H1 (cell line): ENCODE measurements at regions not wholly inside any gene's neighbourhood (a gene's known extent, or its start where the extent isn't known, plus 50 kb on each side); places are given as distances from the start of the nearest gene placed in this dataset.
"Not testable (repeated sequence)": the region's sequence is repeated elsewhere in the genome, so short reads cannot be mapped to it uniquely, and the experiment has no call there.

Experiments
- CTCF ChIA-PET: fragments of 300-600 bp; sonication (Branson Sonifier 250); formaldehyde crosslinking; loops from one replicate; lab custom pipeline; 2021; ENCODE audit not compliant: partially characterized antibody; lab: Charles Lee
- POLR2A ChIA-PET: fragments of 300-600 bp; sonication (Branson Sonifier 250); formaldehyde crosslinking; loops from one replicate; lab custom pipeline; 2021; ENCODE audit warnings: inconsistent platforms; ENCODE audit not compliant: partially characterized antibody; lab: Charles Lee
- DNase-seq, 2 experiments: peaks; one replicate each; pipeline versions ENCODE4 v3.0.0 to v3.0.0-alpha.2; 2010 to 2022; ENCODE audit warnings: low spot score in 2 of 2, low read depth in 1 of 2, mixed read lengths in 1 of 2
- FAIRE-seq: peaks from 2 replicates; lab custom pipeline; 2011; peaks lifted over from hg19 to GRCh38; lab: Jason Lieb, UNC
- H2AFZ ChIP-seq: 2 replicates; pipeline ENCODE4 v1.8.1; 2012; ENCODE audit warnings: low read length, inconsistent platforms
- H2AK5ac ChIP-seq: 2 replicates; pipeline ENCODE4 v1.6.1; 2013; ENCODE audit warnings: low read depth, low read length
- H2BK120ac ChIP-seq: replicated peaks from 2 replicates; pipeline ENCODE3; 2013; ENCODE audit warnings: low read depth, low read length, inconsistent platforms
- H2BK12ac ChIP-seq: 2 replicates; pipeline ENCODE4 v1.6.1; 2013; ENCODE audit warnings: low read depth, low read length
- H2BK15ac ChIP-seq: 2 replicates; pipeline ENCODE4 v1.6.1; 2013; ENCODE audit warnings: low read length
- H2BK20ac ChIP-seq: 2 replicates; pipeline ENCODE4 v1.6.1; 2013; ENCODE audit warnings: low read length
- H2BK5ac ChIP-seq: 2 replicates; pipeline ENCODE4 v1.6.1; 2013; ENCODE audit warnings: low read depth, low read length
- H3K14ac ChIP-seq: 2 replicates; pipeline ENCODE4 v1.6.1; 2013; ENCODE audit warnings: inconsistent platforms; ENCODE audit not compliant: insufficient read length
- H3K18ac ChIP-seq: 2 replicates; pipeline ENCODE4 v1.6.1; 2013; ENCODE audit warnings: low read length; ENCODE audit errors: extremely low read depth
- H3K23ac ChIP-seq: 2 replicates; pipeline ENCODE4 v1.6.1; 2013; ENCODE audit warnings: inconsistent platforms; ENCODE audit not compliant: insufficient read length
- H3K23me2 ChIP-seq: 2 replicates; pipeline ENCODE4 v1.6.1; 2013; ENCODE audit warnings: low read depth, low read length
- H3K27ac ChIP-seq: 2 replicates; pipeline ENCODE4 v1.6.1; 2011; ENCODE audit warnings: low read depth, low read length, inconsistent platforms
- H3K27me3 ChIP-seq, 4 experiments: replicated peaks in 1 of 4; 1 replicate in 1 of 4; 2 replicates in 3 of 4; pipeline versions ENCODE4 v1.6.1 to v1.8.1; 2011 to 2013; ENCODE audit warnings: low read length in 3 of 4, mild to moderate bottlenecking in 3 of 4, inconsistent platforms in 2 of 4, mixed read lengths in 2 of 4, moderate library complexity in 1 of 4; ENCODE audit not compliant: control insufficient read depth in 3 of 4, insufficient read depth in 3 of 4; ENCODE audit errors: extremely low read depth in 1 of 4
- H3K36me3 ChIP-seq, 4 experiments: 2 replicates each; pipeline versions ENCODE4 v1.6.1 to v1.8.1; 2011 to 2013; ENCODE audit warnings: mild to moderate bottlenecking in 4 of 4, low read length in 3 of 4, moderate library complexity in 2 of 4, control low read depth in 1 of 4, inconsistent platforms in 1 of 4; ENCODE audit not compliant: insufficient read depth in 4 of 4, control insufficient read depth in 2 of 4
- H3K4ac ChIP-seq: replicated peaks from 2 replicates; pipeline ENCODE3; 2013; ENCODE audit warnings: low read length, low read depth, mixed read lengths, inconsistent platforms; ENCODE audit not compliant: insufficient read length
- H3K4me1 ChIP-seq, 4 experiments: replicated peaks in 1 of 4; 1 replicate in 1 of 4; 2 replicates in 3 of 4; pipeline versions ENCODE4 v1.6.1 to v1.8.1; 2011 to 2013; ENCODE audit warnings: low read length in 3 of 4, inconsistent platforms in 2 of 4, mixed read lengths in 1 of 4; ENCODE audit not compliant: insufficient read depth in 4 of 4, control insufficient read depth in 3 of 4
- H3K4me2 ChIP-seq, 2 experiments: 2 replicates each; pipeline versions ENCODE4 v1.6.1 to v1.8.1; 2011 to 2013; ENCODE audit warnings: low read depth in 2 of 2, low read length in 2 of 2, control low read depth in 1 of 2, inconsistent platforms in 1 of 2, mild to moderate bottlenecking in 1 of 2; ENCODE audit not compliant: insufficient read depth in 1 of 2
- H3K4me3 ChIP-seq, 4 experiments: fragments of 200-600, 300-600 bp in 1 of 4; sonication (generic), shearing (Covaris generic), sonication (Bioruptor Twin) in 1 of 4; 2 replicates each; pipeline versions ENCODE4 v1.5.1 to v1.8.1; 2011 to 2016; ENCODE audit warnings: low read length in 4 of 4, low read depth in 3 of 4, control low read depth in 2 of 4, inconsistent platforms in 2 of 4, mild to moderate bottlenecking in 2 of 4, mixed read lengths in 1 of 4, moderate library complexity in 1 of 4; ENCODE audit not compliant: insufficient read depth in 2 of 4; ENCODE audit errors: extremely low read depth in 1 of 4
- H3K56ac ChIP-seq: replicated peaks from 2 replicates; pipeline ENCODE3; 2013; ENCODE audit warnings: low read depth, mild to moderate bottlenecking, mixed read lengths, low read length, inconsistent platforms; ENCODE audit not compliant: insufficient read length
- H3K79me1 ChIP-seq: 2 replicates; pipeline ENCODE4 v1.6.1; 2013; ENCODE audit warnings: low read depth, low read length, control low read depth
- H3K79me2 ChIP-seq, 2 experiments: 2 replicates each; pipeline versions ENCODE4 v1.6.1 to v1.8.1; 2012 to 2013; ENCODE audit warnings: low read length in 2 of 2, mild to moderate bottlenecking in 2 of 2, inconsistent platforms in 1 of 2; ENCODE audit not compliant: insufficient read depth in 2 of 2, control insufficient read depth in 1 of 2
- H3K9ac ChIP-seq, 4 experiments: replicated peaks in 1 of 4; 1 replicate in 1 of 4; 2 replicates in 3 of 4; pipeline versions ENCODE4 v1.6.1 to v1.8.1; 2011 to 2013; ENCODE audit warnings: low read depth in 3 of 4, low read length in 3 of 4, control low read depth in 2 of 4, mild to moderate bottlenecking in 2 of 4, moderate library complexity in 2 of 4, inconsistent platforms in 1 of 4; ENCODE audit errors: extremely low read depth in 1 of 4
- H3K9me3 ChIP-seq, 2 experiments: 2 replicates each; pipeline versions ENCODE4 v1.6.1 to v1.8.1; 2012 to 2013; ENCODE audit warnings: mild to moderate bottlenecking in 2 of 2, moderate library complexity in 2 of 2, control low read depth in 1 of 2, inconsistent platforms in 1 of 2, low read depth in 1 of 2, low read length in 1 of 2, mixed read lengths in 1 of 2; ENCODE audit not compliant: insufficient read depth in 2 of 2
- H4K20me1 ChIP-seq, 2 experiments: replicated peaks in 1 of 2; 2 replicates each; pipeline versions ENCODE3 to v1.8.1; 2011 to 2013; ENCODE audit warnings: inconsistent platforms in 2 of 2, low read length in 2 of 2, mild to moderate bottlenecking in 1 of 2; ENCODE audit not compliant: insufficient read depth in 2 of 2, control insufficient read depth in 1 of 2
- H4K5ac ChIP-seq: 2 replicates; pipeline ENCODE4 v1.6.1; 2013; ENCODE audit warnings: low read length, low read depth, mixed read lengths, inconsistent platforms; ENCODE audit not compliant: insufficient read length
- H4K8ac ChIP-seq: 2 replicates; pipeline ENCODE4 v1.8.0; 2013; ENCODE audit warnings: mild to moderate bottlenecking, moderate library complexity, low read length, inconsistent platforms; ENCODE audit not compliant: insufficient read depth; ENCODE audit errors: extremely low read depth
- H4K91ac ChIP-seq: replicated peaks from 2 replicates; pipeline ENCODE3; 2013; ENCODE audit warnings: low read length, mixed read lengths, inconsistent platforms; ENCODE audit not compliant: insufficient read length
- CTCF ChIP-seq, 3 experiments: IDR thresholded peaks; 1 replicate in 2 of 3; 2 replicates in 1 of 3; pipeline versions ENCODE4 v1.5.1 to v1.6.1; 2011; ENCODE audit warnings: low read length in 3 of 3, mild to moderate bottlenecking in 3 of 3, inconsistent platforms in 2 of 3, low read depth in 1 of 3, moderate library complexity in 1 of 3; ENCODE audit not compliant: insufficient read depth in 1 of 3; ENCODE audit errors: control extremely low read depth in 1 of 3
- RAD21 ChIP-seq, 2 experiments: IDR thresholded peaks in 1 of 2; conservative IDR thresholded peaks in 1 of 2; 2 replicates each; pipeline ENCODE4 v1.6.1; 2011; ENCODE audit warnings: low read depth in 2 of 2, low read length in 2 of 2, improper control_type of control experiment in 1 of 2, inconsistent platforms in 1 of 2, mild to moderate bottlenecking in 1 of 2, moderate library complexity in 1 of 2
- WGBS, 2 experiments: shearing (Covaris generic) in 1 of 2; methylation state at CpG; one replicate each; pipeline versions ENCODE4 v1.1.6 to v1.1.7; 2013 to 2015; ENCODE audit warnings: low lambda C conversion rate in 2 of 2, mixed read lengths in 2 of 2, inconsistent platforms in 1 of 2, low coverage in 1 of 2, missing lambda C conversion rate in 1 of 2; ENCODE audit not compliant: insufficient replicate concordance in 2 of 2, insufficient coverage in 1 of 2, insufficient read length in 1 of 2; ENCODE audit errors: extremely low coverage in 1 of 2, missing lambda C conversion rate in 1 of 2; 5-methylcytosine and 5-hydroxymethylcytosine counted together

GRCh38 chr4:188391349-188391748, 252.1 kb downstream of the TRIML1 start:
- H3K4me2 ChIP-seq, H3K9ac ChIP-seq, H4K5ac ChIP-seq, H3K79me1 ChIP-seq, H3K27me3 ChIP-seq, H3K14ac ChIP-seq, H2AFZ ChIP-seq, H3K56ac ChIP-seq, H4K91ac ChIP-seq, H2BK5ac ChIP-seq, H2BK20ac ChIP-seq, H3K23ac ChIP-seq, H2AK5ac ChIP-seq, POLR2A ChIA-PET, H3K27ac ChIP-seq, H2BK15ac ChIP-seq, H2BK120ac ChIP-seq, DNase-seq, H3K4ac ChIP-seq, H4K20me1 ChIP-seq, H3K36me3 ChIP-seq, H2BK12ac ChIP-seq, H3K4me3 ChIP-seq, H3K79me2 ChIP-seq, H4K8ac ChIP-seq, H3K18ac ChIP-seq, FAIRE-seq, H3K23me2 ChIP-seq, H3K4me1 ChIP-seq: not testable (repeated sequence)
- 98% methylated on average over 8 of the region's 8 CpGs; no CpG with 5 or more reads in 1 of the 2 experiments for WGBS, 2 experiments
- CTCF ChIA-PET: interaction anchor here (0.9 to 1.1 kb wide), 2 partner anchors 58 to 461 kb away, joined by 3 to 6 read pairs; no protein-coding TSS in a partner anchor
- H3K9me3 ChIP-seq: peaks cover 10 to 19% of the 10 kb centered on the region in 2 experiments
- peak; percentile 36 to 46 (median 40) for TF ChIP-seq CTCF (IDR thresholded peaks at IDR 0.05; ENCODE audit: control extremely low read depth in 1 of 3, insufficient read depth in 1 of 3, low read depth in 1 of 3, low read length in 3 of 3)
- TF ChIP-seq RAD21 (IDR thresholded peaks at IDR 0.05 in 1 of 2, conservative IDR thresholded peaks at IDR 0.05 in 1 of 2; ENCODE audit: low read depth in 2 of 2, low read length in 2 of 2): peak; percentile 51 to 71
